H9 (cell line): ENCODE measurements at regions not wholly inside any gene's neighbourhood (a gene's known extent, or its start where the extent isn't known, plus 50 kb on each side); places are given as distances from the start of the nearest gene placed in this dataset.

Source experiments
- DNase-seq: peaks from one replicate; pipeline ENCODE4 v3.0.0-alpha.2; 2017
- H2AFZ ChIP-seq: one replicate; pipeline ENCODE4 v1.6.1; 2013; ENCODE audit warnings: mild to moderate bottlenecking, low read length, control low read depth, moderate library complexity
- H2AK5ac ChIP-seq: 2 replicates; pipeline ENCODE4 v1.6.1; 2013; ENCODE audit warnings: low read length, control low read depth, mixed read lengths; ENCODE audit not compliant: insufficient read length
- H2BK120ac ChIP-seq: one replicate; pipeline ENCODE4 v1.6.1; 2013; ENCODE audit warnings: low read depth, mild to moderate bottlenecking, low read length, control low read depth, inconsistent platforms; ENCODE audit not compliant: poor library complexity, severe bottlenecking
- H2BK12ac ChIP-seq: 2 replicates; pipeline ENCODE4 v1.6.1; 2013; ENCODE audit warnings: low read length, control low read depth, mixed read lengths, low read depth; ENCODE audit not compliant: insufficient read length
- H2BK15ac ChIP-seq: 2 replicates; pipeline ENCODE4 v1.6.1; 2013; ENCODE audit warnings: low read depth, low read length, control low read depth
- H2BK20ac ChIP-seq: one replicate; pipeline ENCODE4 v1.6.1; 2013; ENCODE audit warnings: low read depth, mild to moderate bottlenecking, low read length, control low read depth, inconsistent platforms; ENCODE audit not compliant: poor library complexity, severe bottlenecking
- H2BK5ac ChIP-seq: 2 replicates; pipeline ENCODE4 v1.6.1; 2013; ENCODE audit warnings: low read length, control low read depth, mixed read lengths; ENCODE audit not compliant: insufficient read length
- H3K14ac ChIP-seq: 2 replicates; pipeline ENCODE4 v1.6.1; 2013; ENCODE audit warnings: low read length, control low read depth; ENCODE audit not compliant: insufficient read depth
- H3K18ac ChIP-seq: 2 replicates; pipeline ENCODE4 v1.6.1; 2013; ENCODE audit warnings: low read depth, mild to moderate bottlenecking, mixed read lengths, low read length, control low read depth; ENCODE audit not compliant: insufficient read length
- H3K23ac ChIP-seq: 2 replicates; pipeline ENCODE4 v1.6.1; 2013; ENCODE audit warnings: low read length, control low read depth, mixed read lengths, low read depth; ENCODE audit not compliant: insufficient read length
- H3K23me2 ChIP-seq: 2 replicates; pipeline ENCODE4 v1.6.1; 2013; ENCODE audit warnings: low read depth, mild to moderate bottlenecking, mixed read lengths, low read length, control low read depth; ENCODE audit not compliant: insufficient read length, poor library complexity, severe bottlenecking
- H3K27ac ChIP-seq: 2 replicates; pipeline ENCODE4 v1.5.1; 2013; ENCODE audit warnings: low read length, control low read depth, mixed read lengths, low read depth; ENCODE audit not compliant: insufficient read length
- H3K27me3 ChIP-seq: 2 replicates; pipeline ENCODE4 v1.6.1; 2013; ENCODE audit warnings: low read length, control low read depth, inconsistent platforms; ENCODE audit not compliant: insufficient read depth
- H3K4ac ChIP-seq: 2 replicates; pipeline ENCODE4 v1.6.1; 2013; ENCODE audit warnings: low read depth, mild to moderate bottlenecking, control low read depth, inconsistent platforms, low read length, moderate library complexity
- H3K4me1 ChIP-seq: 2 replicates; pipeline ENCODE4 v1.6.1; 2013; ENCODE audit warnings: low read length, control low read depth, inconsistent platforms; ENCODE audit not compliant: insufficient read depth
- H3K4me2 ChIP-seq: 2 replicates; pipeline ENCODE4 v1.6.1; 2013; ENCODE audit warnings: low read length, control low read depth, mixed read lengths; ENCODE audit not compliant: insufficient read length, insufficient read depth
- H3K56ac ChIP-seq: 2 replicates; pipeline ENCODE4 v1.6.1; 2013; ENCODE audit warnings: low read depth, mild to moderate bottlenecking, mixed read lengths, low read length, control low read depth; ENCODE audit not compliant: insufficient read length
- H3K79me1 ChIP-seq: 2 replicates; pipeline ENCODE4 v1.6.1; 2013; ENCODE audit warnings: low read depth, mild to moderate bottlenecking, moderate library complexity, low read length, control low read depth, inconsistent platforms; ENCODE audit not compliant: insufficient read depth, poor library complexity, severe bottlenecking
- H3K79me2 ChIP-seq: 2 replicates; pipeline ENCODE4 v1.6.1; 2013; ENCODE audit warnings: low read length, control low read depth, inconsistent platforms; ENCODE audit not compliant: insufficient read depth
- H3K9ac ChIP-seq: 2 replicates; pipeline ENCODE4 v1.6.1; 2013; ENCODE audit warnings: low read length, control low read depth, mixed read lengths; ENCODE audit not compliant: insufficient read length; ENCODE audit errors: extremely low read depth
- H3K9me3 ChIP-seq: one replicate; pipeline ENCODE4 v1.6.1; 2013; ENCODE audit warnings: low read depth, low read length, inconsistent platforms; ENCODE audit not compliant: control insufficient read depth
- H3T11ph ChIP-seq: one replicate; pipeline ENCODE4 v1.6.1; 2013; ENCODE audit warnings: mild to moderate bottlenecking, low read length, control low read depth, inconsistent platforms
- H4K20me1 ChIP-seq: one replicate; pipeline ENCODE4 v1.6.1; 2013; ENCODE audit not compliant: control insufficient read depth, insufficient read length, insufficient read depth
- H4K5ac ChIP-seq: 2 replicates; pipeline ENCODE4 v1.6.1; 2013; ENCODE audit warnings: low read depth, mild to moderate bottlenecking, mixed read lengths, low read length, control low read depth; ENCODE audit not compliant: insufficient read length
- H4K8ac ChIP-seq: replicated peaks from 2 replicates; pipeline ENCODE4 v1.6.1; 2013; ENCODE audit warnings: low read length, control low read depth, mixed read lengths, low read depth; ENCODE audit not compliant: insufficient read length
- H4K91ac ChIP-seq: 2 replicates; pipeline ENCODE4 v1.6.1; 2013; ENCODE audit warnings: low read depth, mild to moderate bottlenecking, moderate library complexity, mixed read lengths, low read length, control low read depth; ENCODE audit not compliant: insufficient read length
- H3K27ac Mint-ChIP-seq, 3 experiments: 2 replicates in 2 of 3; 3 replicates in 1 of 3; pipeline ENCODE4 v1.8.0; 2020 to 2021; ENCODE audit warnings: mixed read lengths in 3 of 3, mild to moderate bottlenecking in 1 of 3, moderate library complexity in 1 of 3
- H3K27me3 Mint-ChIP-seq: 2 replicates; pipeline ENCODE4 v1.8.0; 2021; ENCODE audit warnings: low read depth, mild to moderate bottlenecking, moderate library complexity, mixed read lengths
- H3K36me3 Mint-ChIP-seq, 3 experiments: 2 replicates in 2 of 3; 3 replicates in 1 of 3; pipeline ENCODE4 v1.8.0; 2020 to 2021; ENCODE audit warnings: low read depth in 3 of 3, mixed read lengths in 3 of 3; ENCODE audit not compliant: insufficient read depth in 1 of 3
- H3K4me1 Mint-ChIP-seq, 2 experiments: 2 replicates each; pipeline ENCODE4 v1.8.0; 2020; ENCODE audit warnings: mixed read lengths in 2 of 2
- H3K4me3 Mint-ChIP-seq, 2 experiments: 2 replicates in 1 of 2; 3 replicates in 1 of 2; pipeline ENCODE4 v1.8.0; 2020 to 2021; ENCODE audit warnings: mild to moderate bottlenecking in 2 of 2, mixed read lengths in 2 of 2, moderate library complexity in 1 of 2
- H3K9me3 Mint-ChIP-seq, 2 experiments: 2 replicates in 1 of 2; 3 replicates in 1 of 2; pipeline ENCODE4 v1.8.0; 2020; ENCODE audit warnings: mild to moderate bottlenecking in 2 of 2, mixed read lengths in 2 of 2, moderate library complexity in 1 of 2
- WGBS: extraction: QIAGEN DNeasy Blood & Tissue Kit; methylation state at CpG from one replicate; pipeline ENCODE4 v1.1.7; 2013; ENCODE audit warnings: missing lambda C conversion rate, low lambda C conversion rate, mixed read lengths; ENCODE audit not compliant: insufficient read length; ENCODE audit errors: extremely low coverage; 5-methylcytosine and 5-hydroxymethylcytosine counted together
- TF ChIP-seq, protein P1 (sequence below): fragments of 200-600 bp; sonication (generic); conservative IDR thresholded peaks from 3 replicates; pipeline ENCODE4 v1.8.0; 2021; ENCODE audit warnings: antibody characterized with exemption, mild to moderate bottlenecking

DNA sequence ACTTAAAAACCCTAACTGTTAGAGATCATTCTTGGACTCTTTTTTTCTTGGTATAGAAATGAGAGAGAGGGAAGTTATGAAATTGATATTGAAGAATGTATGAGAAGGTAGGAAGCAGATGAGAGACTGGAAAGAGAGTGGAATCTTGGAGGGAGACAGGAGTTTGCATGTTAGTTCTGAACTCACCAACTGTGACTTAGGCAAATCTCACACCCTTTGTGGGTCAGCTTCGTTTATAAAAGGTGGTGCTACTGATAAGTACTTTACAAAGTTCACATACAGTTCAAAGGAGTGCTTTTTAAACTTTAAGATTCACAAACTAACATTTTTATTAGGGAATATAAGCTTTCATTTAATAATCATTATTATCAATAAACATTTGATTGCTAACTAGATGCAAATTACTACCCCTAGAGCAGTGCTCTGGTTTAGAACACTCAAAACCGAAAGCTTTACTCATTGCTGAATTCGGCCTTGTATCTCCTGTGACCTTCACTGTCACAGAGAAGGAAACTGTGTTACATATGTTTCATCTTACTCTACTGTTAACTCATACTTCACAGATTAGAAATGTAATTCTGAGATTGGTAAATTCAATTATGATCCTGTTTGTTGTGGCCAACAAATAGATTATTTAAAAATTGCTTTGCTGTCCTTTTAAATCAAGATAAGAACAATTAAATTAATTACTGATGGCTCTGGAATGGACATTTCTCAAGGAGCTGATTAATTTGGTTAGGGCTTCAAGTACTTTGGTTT is 143.2 kb downstream of the RMI1 start:
- Histone ChIP-seq H3K4me2 (no peak overlapping the region), H3K27me3 (no peaks in the 10 kb centered on the region), H2AK5ac (no peak overlapping the region), H3K18ac (no peak overlapping the region), H4K8ac (no peak overlapping the region), H3K14ac (no peak overlapping the region), H3K9me3 (no peaks in the 10 kb centered on the region), H2BK120ac (no peak overlapping the region), H3K23me2 (no peaks in the 10 kb centered on the region), H2BK20ac (no peak overlapping the region), H2BK12ac (no peak overlapping the region), H3K56ac (no peak overlapping the region), H3K27ac (no peak overlapping the region), H4K5ac (no peak overlapping the region), H3K4me1 (no peaks in the 10 kb centered on the region), H3K9ac (no peak overlapping the region), H4K20me1 (no peaks in the 10 kb centered on the region), H2AFZ (no peak overlapping the region), H4K91ac (no peak overlapping the region), H3K23ac (no peak overlapping the region), H3T11ph (no peak overlapping the region), H3K4ac (no peak overlapping the region), H2BK5ac (no peak overlapping the region), H3K79me2 (no peaks in the 10 kb centered on the region), H3K79me1 (no peaks in the 10 kb centered on the region), H2BK15ac (no peak overlapping the region)
- Mint-ChIP-seq H3K27me3 (no peaks in the 10 kb centered on the region), H3K4me3 (no peak overlapping the region), H3K36me3 (no peaks in the 10 kb centered on the region), H3K9me3 (no peaks in the 10 kb centered on the region), H3K4me1 (peaks cover 0 to 8% of the 10 kb centered on the region in 2 experiments), H3K27ac (no peak overlapping the region)
- DNase-seq: no peak
- WGBS: no CpG with 5 or more reads among the region's 3 CpGs
- TF ChIP-seq, protein P1, sequence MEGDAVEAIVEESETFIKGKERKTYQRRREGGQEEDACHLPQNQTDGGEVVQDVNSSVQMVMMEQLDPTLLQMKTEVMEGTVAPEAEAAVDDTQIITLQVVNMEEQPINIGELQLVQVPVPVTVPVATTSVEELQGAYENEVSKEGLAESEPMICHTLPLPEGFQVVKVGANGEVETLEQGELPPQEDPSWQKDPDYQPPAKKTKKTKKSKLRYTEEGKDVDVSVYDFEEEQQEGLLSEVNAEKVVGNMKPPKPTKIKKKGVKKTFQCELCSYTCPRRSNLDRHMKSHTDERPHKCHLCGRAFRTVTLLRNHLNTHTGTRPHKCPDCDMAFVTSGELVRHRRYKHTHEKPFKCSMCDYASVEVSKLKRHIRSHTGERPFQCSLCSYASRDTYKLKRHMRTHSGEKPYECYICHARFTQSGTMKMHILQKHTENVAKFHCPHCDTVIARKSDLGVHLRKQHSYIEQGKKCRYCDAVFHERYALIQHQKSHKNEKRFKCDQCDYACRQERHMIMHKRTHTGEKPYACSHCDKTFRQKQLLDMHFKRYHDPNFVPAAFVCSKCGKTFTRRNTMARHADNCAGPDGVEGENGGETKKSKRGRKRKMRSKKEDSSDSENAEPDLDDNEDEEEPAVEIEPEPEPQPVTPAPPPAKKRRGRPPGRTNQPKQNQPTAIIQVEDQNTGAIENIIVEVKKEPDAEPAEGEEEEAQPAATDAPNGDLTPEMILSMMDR: no peak
